ENCODE measurements at regions not wholly inside any gene's neighbourhood (a gene's known extent, or its start where the extent isn't known, plus 50 kb on each side); places are given as distances from the start of the nearest gene placed in this dataset.

DNA sequence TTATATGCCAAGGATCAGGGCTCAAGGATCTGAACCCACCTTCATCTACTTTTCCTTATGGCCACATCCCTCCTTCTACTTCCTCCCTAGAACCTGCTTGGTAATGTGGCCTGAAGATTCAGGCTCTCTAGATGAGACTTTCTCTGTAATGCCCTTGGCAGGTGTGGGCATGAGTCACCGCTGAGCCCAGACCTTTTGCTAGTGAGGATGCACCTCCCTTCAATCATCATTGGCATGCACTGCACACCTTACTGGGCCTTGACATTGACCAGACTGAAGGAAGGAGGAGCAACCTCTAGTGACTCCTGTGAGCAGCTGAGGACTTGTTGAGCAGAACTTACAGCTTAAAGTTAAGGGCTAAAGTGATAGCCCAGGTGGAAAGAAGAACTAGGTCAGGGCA is 405.3 kb downstream of the MAFB start (continued):
- TF ChIP-seq ZNF462 (CRISPR knock-in tag; IDR thresholded peaks at IDR 0.05) (no peak), POLR2AphosphoS5 (IDR thresholded peaks at IDR 0.05; ENCODE audit: low read depth) (no peak), ZNF114 (CRISPR knock-in tag; IDR thresholded peaks at IDR 0.05) (no peak), ZNF331 (CRISPR knock-in tag; IDR thresholded peaks at IDR 0.05; ENCODE audit: low read depth) (no peak)

DNA sequence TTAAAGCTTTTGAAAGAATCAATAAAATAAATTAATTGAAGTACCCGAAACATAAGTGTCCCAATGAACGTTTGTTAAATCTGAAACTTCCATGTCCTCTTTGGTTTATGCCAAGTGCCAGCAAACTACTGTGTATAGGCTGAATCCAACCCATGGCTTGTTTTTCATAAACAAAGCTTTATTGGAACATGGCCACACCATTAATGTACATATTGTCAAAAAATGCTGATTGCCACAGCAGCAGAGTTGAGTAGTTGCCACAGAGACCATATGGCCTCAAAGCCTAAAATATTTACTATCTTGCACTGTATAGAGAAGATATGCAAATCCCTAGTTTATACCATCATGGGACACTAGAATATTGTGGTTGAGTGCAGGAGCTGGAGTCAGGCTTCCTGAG is 406.1 kb downstream of the MAFB start:
- H3K4me2 ChIP-seq, result no peak overlapping the region
- no peak overlapping the region for H3K4me3 ChIP-seq
- peaks cover 58% of the 10 kb centered on the region for H3K4me1 Mint-ChIP-seq
- peaks cover 43% of the 10 kb centered on the region for H3K36me3 Mint-ChIP-seq (ENCODE audit: low read depth)
- no peaks in the 10 kb centered on the region for H3K9me3 Mint-ChIP-seq
- peaks cover 4% of the 10 kb centered on the region for H3K27me3 Mint-ChIP-seq (ENCODE audit: insufficient read depth, low read depth, poor library complexity)
- no peaks in the 10 kb centered on the region for H4K20me1 ChIP-seq (replicated peaks; ENCODE audit: insufficient read depth)
- no peak for ATAC-seq
- no peak overlapping the region for H3K27ac Mint-ChIP-seq
- peaks cover 47% of the 10 kb centered on the region for H3K4me1 ChIP-seq (ENCODE audit: insufficient read depth)
- H3F3A ChIP-seq (replicated peaks; ENCODE audit: low read depth), result peaks cover 4% of the 10 kb centered on the region; the same call in 1 of the 2 replicates
- H3K9me2 ChIP-seq (ENCODE audit: insufficient read depth), result peaks cover 9% of the 10 kb centered on the region
- no peaks in the 10 kb centered on the region for H3K36me3 ChIP-seq (ENCODE audit: insufficient read depth)
- H3K79me2 ChIP-seq (replicated peaks; ENCODE audit: insufficient read depth), result no peaks in the 10 kb centered on the region; the same call in 1 of the 2 replicates
- DNase-seq (ENCODE audit: low spot score), result no peak
- H3K27me3 ChIP-seq (ENCODE audit: insufficient read depth), result no peaks in the 10 kb centered on the region
- no peak overlapping the region for H2AFZ ChIP-seq
- H3K27ac ChIP-seq (ENCODE audit: low read depth), result no peak overlapping the region
- H3K4me3 Mint-ChIP-seq, result no peak overlapping the region
- no peak for TF ChIP-seq EZH2phosphoT487 (IDR thresholded peaks at IDR 0.05; ENCODE audit: unreplicated experiment)

DNA sequence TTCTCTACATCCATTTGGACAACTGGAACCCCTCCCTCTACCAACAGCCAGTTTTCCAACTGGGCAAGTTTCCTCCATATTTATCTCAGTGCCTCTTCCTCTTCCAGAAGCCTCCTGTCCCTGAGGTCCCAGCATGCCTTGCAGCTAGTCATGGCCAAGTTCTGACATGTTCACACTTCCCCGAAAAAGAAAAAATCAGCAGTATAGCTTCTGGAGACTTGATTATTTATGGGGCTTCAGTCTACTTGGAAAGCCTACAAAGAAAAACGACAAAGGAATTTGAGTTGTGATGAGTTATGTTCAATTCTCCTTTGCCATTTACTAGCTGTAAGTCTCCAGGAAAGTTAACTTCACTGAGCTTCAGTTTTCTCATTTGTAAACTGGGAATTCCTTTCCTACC is 406.5 kb downstream of the MAFB start:
- no peak overlapping the region for H3K27ac Mint-ChIP-seq
- no peak for ATAC-seq
- H3K36me3 Mint-ChIP-seq (ENCODE audit: low read depth), result peaks cover 47% of the 10 kb centered on the region
- Histone ChIP-seq H3K4me3 (no peak overlapping the region), H2AFZ (no peak overlapping the region), H3K27me3 (ENCODE audit: insufficient read depth) (no peaks in the 10 kb centered on the region), H3F3A (replicated peaks; ENCODE audit: low read depth) (peaks cover 6% of the 10 kb centered on the region; the same call in 1 of the 2 replicates), H3K9me2 (ENCODE audit: insufficient read depth) (peaks cover 9% of the 10 kb centered on the region), H3K4me1 (ENCODE audit: insufficient read depth) (peaks cover 47% of the 10 kb centered on the region), H3K79me2 (replicated peaks; ENCODE audit: insufficient read depth) (no peaks in the 10 kb centered on the region; the same call in 1 of the 2 replicates), H3K27ac (ENCODE audit: low read depth) (no peak overlapping the region), H3K4me2 (no peak overlapping the region), H3K36me3 (ENCODE audit: insufficient read depth) (no peaks in the 10 kb centered on the region), H4K20me1 (replicated peaks; ENCODE audit: insufficient read depth) (no peaks in the 10 kb centered on the region)
- no peak overlapping the region for H3K4me3 Mint-ChIP-seq
- no peaks in the 10 kb centered on the region for H3K9me3 Mint-ChIP-seq
- TF ChIP-seq ZNF331 (CRISPR knock-in tag; IDR thresholded peaks at IDR 0.05; ENCODE audit: low read depth) (no peak), POLR2AphosphoS5 (IDR thresholded peaks at IDR 0.05; ENCODE audit: low read depth) (no peak), EZH2 (IDR thresholded peaks at IDR 0.05; ENCODE audit: low read depth, unreplicated experiment) (no peak), ZNF114 (CRISPR knock-in tag; IDR thresholded peaks at IDR 0.05) (no peak), STAT1 (IDR thresholded peaks at IDR 0.05; ENCODE audit: unreplicated experiment) (no peak), NANOG (IDR thresholded peaks at IDR 0.05; ENCODE audit: borderline replicate concordance) (no peak), ETS1 (IDR thresholded peaks at IDR 0.05) (no peak), EZH2phosphoT487 (IDR thresholded peaks at IDR 0.05; ENCODE audit: unreplicated experiment) (no peak)
- TF ChIP-seq, protein P1, sequence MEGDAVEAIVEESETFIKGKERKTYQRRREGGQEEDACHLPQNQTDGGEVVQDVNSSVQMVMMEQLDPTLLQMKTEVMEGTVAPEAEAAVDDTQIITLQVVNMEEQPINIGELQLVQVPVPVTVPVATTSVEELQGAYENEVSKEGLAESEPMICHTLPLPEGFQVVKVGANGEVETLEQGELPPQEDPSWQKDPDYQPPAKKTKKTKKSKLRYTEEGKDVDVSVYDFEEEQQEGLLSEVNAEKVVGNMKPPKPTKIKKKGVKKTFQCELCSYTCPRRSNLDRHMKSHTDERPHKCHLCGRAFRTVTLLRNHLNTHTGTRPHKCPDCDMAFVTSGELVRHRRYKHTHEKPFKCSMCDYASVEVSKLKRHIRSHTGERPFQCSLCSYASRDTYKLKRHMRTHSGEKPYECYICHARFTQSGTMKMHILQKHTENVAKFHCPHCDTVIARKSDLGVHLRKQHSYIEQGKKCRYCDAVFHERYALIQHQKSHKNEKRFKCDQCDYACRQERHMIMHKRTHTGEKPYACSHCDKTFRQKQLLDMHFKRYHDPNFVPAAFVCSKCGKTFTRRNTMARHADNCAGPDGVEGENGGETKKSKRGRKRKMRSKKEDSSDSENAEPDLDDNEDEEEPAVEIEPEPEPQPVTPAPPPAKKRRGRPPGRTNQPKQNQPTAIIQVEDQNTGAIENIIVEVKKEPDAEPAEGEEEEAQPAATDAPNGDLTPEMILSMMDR (conservative IDR thresholded peaks at IDR 0.05; ENCODE audit: low read depth in 2 of 2), result no peak
- peaks cover 4% of the 10 kb centered on the region for H3K27me3 Mint-ChIP-seq (ENCODE audit: insufficient read depth, low read depth, poor library complexity)
- DNase-seq (ENCODE audit: low spot score), result no peak
- peaks cover 58% of the 10 kb centered on the region for H3K4me1 Mint-ChIP-seq
